ENCODE measurements at regions not wholly inside any gene's neighbourhood (a gene's known extent, or its start where the extent isn't known, plus 50 kb on each side); places are given as distances from the start of the nearest gene placed in this dataset.

- DNase-seq (ENCODE audit: extremely low read depth, low read depth): no peak
- no peak for TF ChIP-seq CTCF (IDR thresholded peaks at IDR 0.05; ENCODE audit: low read depth, low read length)
These were observed 339.0 kb upstream of the ETAA1 start for GRCh38 chr2:67057901-67058703.

- no peak for DNase-seq (ENCODE audit: extremely low read depth, low read depth)
- no peak for TF ChIP-seq CTCF (IDR thresholded peaks at IDR 0.05; ENCODE audit: low read depth, low read length)
These were observed 332.1 kb upstream of the ETAA1 start for GRCh38 chr2:67065046-67065445.

GRCh38 chr2:67066782-67067181 is 330.4 kb upstream of the ETAA1 start:
- no peak for DNase-seq (ENCODE audit: extremely low read depth, low read depth)
- no peak for TF ChIP-seq CTCF (IDR thresholded peaks at IDR 0.05; ENCODE audit: low read depth, low read length)

- TF ChIP-seq CTCF (IDR thresholded peaks at IDR 0.05; ENCODE audit: low read depth, low read length): no peak
- DNase-seq (ENCODE audit: extremely low read depth, low read depth): no peak
These were observed 329.5 kb upstream of the ETAA1 start for GRCh38 chr2:67067656-67068055.

GRCh38 chr2:67070826-67071225 is 326.3 kb upstream of the ETAA1 start:
- TF ChIP-seq CTCF (IDR thresholded peaks at IDR 0.05; ENCODE audit: low read depth, low read length): no peak
- no peak for DNase-seq (ENCODE audit: extremely low read depth, low read depth)

- no peak for TF ChIP-seq CTCF (IDR thresholded peaks at IDR 0.05; ENCODE audit: low read depth, low read length)
- DNase-seq (ENCODE audit: extremely low read depth, low read depth): no peak
These were observed 322.1 kb upstream of the ETAA1 start for GRCh38 chr2:67075056-67075455.

- no peak for DNase-seq (ENCODE audit: extremely low read depth, low read depth)
- no peak for TF ChIP-seq CTCF (IDR thresholded peaks at IDR 0.05; ENCODE audit: low read depth, low read length)
These were observed 321.4 kb upstream of the ETAA1 start for GRCh38 chr2:67075530-67076238.
